HTR-8/SVneo (cell line): ENCODE measurements at regions not wholly inside any gene's neighbourhood (a gene's known extent, or its start where the extent isn't known, plus 50 kb on each side); places are given as distances from the start of the nearest gene placed in this dataset.

Experiments used
- DNase-seq: peaks from one replicate; pipeline ENCODE4 v3.0.0; 2011; ENCODE audit warnings: low spot score, mixed read lengths; ENCODE audit not compliant: insufficient read length
- FAIRE-seq: peaks from 2 replicates; lab custom pipeline; 2011; peaks lifted over from hg19 to GRCh38; lab: Jason Lieb, UNC

DNA sequence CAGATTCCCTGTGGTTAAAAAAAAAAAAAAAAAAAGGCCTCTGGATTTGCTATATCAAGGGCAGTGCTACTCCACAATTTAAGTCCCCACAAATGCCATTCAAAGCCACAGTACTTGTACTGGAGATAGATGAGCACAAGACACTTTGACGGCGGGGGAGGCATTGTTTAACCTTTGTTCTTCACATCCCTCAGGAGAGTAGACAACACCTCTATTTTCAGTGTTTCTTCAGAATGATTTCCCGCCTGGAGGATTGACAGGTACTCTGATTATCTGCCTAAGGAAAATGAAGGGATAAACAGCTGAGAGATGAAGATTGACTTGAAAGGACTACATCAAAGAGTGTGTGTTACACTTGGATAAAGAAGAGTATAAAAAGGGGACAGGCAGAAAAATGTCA lies 58.7 kb downstream of the OTOL1 start:
- FAIRE-seq (no peak), DNase-seq (no peak)

- FAIRE-seq = no peak
- no peak for DNase-seq
Measured at GRCh38 chr3:161556533-161556932, 59.9 kb downstream of the OTOL1 start.

- FAIRE-seq = no peak
- DNase-seq = no peak
Measured at GRCh38 chr3:161556941-161557340, 60.3 kb downstream of the OTOL1 start.

GRCh38 chr3:161557445-161558150 lies 61.0 kb downstream of the OTOL1 start:
- DNase-seq (no peak), FAIRE-seq (no peak)

- FAIRE-seq = no peak
Measured at GRCh38 chr3:161558236-161558635, 61.6 kb downstream of the OTOL1 start.

GRCh38 chr3:161559177-161559998 lies 62.8 kb downstream of the OTOL1 start:
- DNase-seq (peak; percentile 14), FAIRE-seq (no peak)

More at GRCh38 chr3:161558236-161558635, 61.6 kb downstream of the OTOL1 start:
- DNase-seq = no peak

DNA sequence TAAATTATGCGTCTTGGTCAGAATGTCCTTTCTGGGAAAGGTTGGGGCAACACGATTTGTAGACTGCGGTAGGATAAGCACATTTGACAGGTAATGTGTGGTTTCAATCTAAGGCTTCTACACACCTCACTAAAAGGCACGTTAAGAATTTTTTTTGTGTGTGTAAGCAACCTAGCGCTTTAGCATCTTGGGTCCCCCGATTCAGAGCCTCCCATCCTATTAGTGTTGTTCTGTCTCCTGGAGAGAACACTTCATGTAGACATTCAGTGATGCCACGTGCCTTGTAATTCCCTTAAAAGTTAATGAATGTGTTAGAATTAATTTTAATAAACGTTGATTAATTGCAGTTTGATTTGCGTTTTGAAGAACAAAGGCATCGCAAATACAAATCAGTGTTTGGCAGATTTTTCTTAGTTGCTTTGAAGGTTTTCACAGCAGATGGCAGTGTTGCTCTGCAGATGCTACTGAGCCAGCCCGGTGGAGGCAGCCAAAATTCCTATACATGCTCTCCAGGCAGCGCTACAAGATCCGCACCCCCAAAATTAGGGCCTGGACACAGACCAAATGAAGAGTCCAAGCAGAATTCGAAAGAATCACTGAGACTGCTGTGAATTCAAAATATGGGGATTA lies 63.5 kb downstream of the OTOL1 start:
- FAIRE-seq (peak; percentile 46), DNase-seq (peak; percentile 23)

DNA sequence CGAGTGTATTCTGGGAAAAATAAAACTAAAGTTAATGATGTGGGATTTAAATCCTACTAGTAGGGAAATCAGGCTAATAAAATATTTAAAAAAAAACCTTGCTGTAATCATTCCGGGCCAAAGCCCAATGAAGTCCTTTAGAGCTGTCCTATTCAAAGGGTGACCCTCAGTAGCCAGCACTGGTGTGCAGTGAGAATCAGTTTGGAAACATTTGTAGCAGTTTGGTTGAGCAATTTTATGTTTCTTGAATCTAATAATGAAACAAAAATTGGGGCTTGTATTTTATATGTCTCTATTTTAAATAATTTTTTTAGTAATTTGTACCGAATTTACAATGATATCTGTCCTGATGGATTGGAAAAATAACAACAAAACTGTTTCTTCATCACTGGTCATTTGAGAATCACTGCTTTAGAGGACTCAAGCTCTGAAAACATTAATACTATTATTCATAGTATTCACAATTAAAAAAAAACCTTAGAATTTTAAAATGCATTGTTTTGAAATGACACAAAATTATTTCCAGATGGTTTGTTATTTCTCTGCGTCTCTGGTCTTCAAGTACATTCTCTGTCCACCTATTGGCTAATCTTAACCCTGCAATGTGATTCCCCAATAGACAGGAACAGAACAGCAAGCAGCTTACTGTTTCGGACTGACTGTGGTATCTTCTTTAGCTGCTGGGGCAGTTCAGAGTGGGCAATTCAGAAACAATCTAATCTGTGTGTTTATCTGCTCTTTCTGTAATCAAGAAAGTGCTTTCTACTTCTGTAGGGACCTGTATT lies 71.2 kb downstream of the OTOL1 start:
- no peak for FAIRE-seq
- DNase-seq = no peak

GRCh38 chr3:161568671-161569070 lies 72.1 kb downstream of the OTOL1 start:
- no peak for DNase-seq
- FAIRE-seq = no peak

DNA sequence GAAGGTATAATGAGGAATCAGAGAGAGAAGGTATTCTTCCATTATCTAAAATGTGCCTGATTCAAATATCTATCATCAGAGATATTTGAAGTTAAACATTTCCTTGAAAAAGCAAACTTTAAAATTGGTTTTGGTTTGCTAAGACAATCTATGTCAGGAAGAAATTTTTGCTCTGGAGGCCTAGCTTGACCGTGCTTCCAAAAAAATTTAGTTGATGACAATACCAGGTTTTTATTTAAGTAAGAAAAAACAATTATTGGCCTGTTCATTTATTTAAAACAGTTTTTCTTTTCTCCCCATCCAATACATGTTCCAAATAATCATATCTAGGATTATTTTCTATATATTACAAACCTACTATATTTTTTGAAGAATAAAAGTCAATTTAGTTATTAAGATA lies 75.3 kb downstream of the OTOL1 start:
- no peak for DNase-seq
- FAIRE-seq = no peak

DNA sequence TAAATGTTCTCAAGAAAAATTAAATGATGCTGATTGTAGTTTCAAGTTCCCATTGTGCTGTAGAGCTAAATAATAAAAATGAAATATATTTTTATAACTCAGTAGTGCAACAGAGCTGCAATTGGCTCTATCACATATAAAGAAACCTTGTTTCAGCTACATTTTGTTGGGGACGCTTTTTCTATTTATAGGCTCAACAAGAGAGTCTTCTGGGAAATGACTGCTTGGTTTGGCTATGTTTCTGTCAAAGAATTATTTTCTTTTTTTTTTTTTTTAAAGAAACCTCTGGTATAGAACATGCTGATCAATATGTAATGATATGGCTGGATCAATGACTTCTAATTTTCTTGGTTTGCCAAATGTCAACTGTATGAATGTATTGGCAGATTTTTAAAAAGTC lies 76.5 kb downstream of the OTOL1 start:
- FAIRE-seq (no peak), DNase-seq (no peak)

GRCh38 chr3:161575901-161576300 lies 79.3 kb downstream of the OTOL1 start:
- DNase-seq (no peak), FAIRE-seq (no peak)

GRCh38 chr3:161576311-161576710 lies 79.7 kb downstream of the OTOL1 start:
- DNase-seq = no peak
- no peak for FAIRE-seq

- no peak for DNase-seq
Measured at GRCh38 chr3:161576714-161577510, 80.3 kb downstream of the OTOL1 start.

DNA sequence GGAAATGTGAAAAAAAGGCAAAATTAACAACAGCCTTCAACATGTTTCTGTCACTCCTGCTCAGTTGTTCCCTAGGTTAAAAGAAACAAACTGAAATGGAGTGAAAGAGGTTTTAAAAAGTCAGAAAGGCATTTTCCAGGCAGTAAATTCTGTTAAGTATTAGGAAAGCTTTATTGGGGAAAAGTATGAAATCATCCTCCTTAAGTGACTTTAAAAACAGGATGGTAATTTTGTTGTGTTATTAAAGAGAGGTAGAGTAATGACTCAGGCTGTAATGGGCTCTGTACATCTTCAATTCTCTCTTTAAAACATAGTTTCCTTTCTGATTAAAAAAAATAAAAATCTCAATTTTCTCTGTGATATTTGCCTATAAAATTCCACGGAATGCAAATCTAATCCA lies 81.1 kb downstream of the OTOL1 start:
- FAIRE-seq (no peak), DNase-seq (no peak)

More at GRCh38 chr3:161576714-161577510, 80.3 kb downstream of the OTOL1 start:
- no peak for FAIRE-seq

GRCh38 chr3:161579395-161580126 lies 83.0 kb downstream of the OTOL1 start:
- FAIRE-seq (no peak), DNase-seq (no peak)

DNA sequence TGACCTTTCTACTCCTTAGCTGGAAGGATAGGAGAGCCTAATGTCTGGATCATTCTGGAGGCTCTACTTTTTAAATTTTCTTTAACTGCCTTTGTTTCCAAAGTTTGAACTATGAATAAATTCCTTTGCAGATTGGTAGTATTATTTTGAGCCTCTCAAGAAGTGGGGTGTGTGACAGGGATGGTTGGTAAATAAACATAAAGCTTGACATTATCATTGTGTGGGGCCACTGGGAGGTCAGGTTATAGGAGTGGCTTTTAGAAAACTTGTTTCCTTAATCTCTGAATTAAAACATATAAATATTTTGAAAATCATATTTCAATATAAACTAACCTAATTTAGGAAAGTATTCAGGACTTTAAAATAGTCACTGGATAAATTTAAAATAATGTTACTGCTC lies 89.3 kb downstream of the OTOL1 start:
- DNase-seq (no peak), FAIRE-seq (no peak)

DNA sequence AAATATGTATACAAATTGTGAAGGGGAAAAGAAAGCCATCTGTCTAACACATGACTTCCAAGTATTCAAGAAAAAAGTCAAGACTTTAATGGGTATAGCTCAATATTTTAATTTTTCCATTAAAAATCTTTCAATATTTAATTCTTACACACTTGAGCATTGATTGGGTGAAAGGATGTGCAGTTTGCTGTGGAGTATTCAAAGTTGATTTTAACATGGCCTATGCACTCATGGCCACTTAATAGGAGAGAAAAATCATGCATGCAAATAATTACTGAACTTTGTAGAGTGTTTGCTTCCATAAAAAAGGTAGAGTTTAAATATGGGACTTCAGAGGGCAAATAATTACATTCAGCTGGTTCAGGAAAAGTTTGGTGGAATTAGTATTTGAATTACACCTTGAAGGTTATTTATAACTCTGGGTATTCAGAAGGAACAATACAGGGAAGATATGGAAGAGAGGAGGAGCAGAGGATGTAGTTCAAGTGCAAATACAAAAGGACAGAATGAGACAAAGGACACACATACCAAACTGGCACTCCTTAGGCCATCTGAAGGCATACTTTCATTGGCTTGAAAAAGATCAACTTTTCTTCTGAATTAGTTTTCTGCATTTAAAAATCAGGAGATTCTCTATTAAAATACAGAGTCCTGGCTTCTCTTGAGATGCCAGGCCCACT lies 90.1 kb downstream of the OTOL1 start:
- DNase-seq (no peak), FAIRE-seq (no peak)
